HG03378 (cell line): ENCODE measurements at regions not wholly inside any gene's neighbourhood (a gene's known extent, or its start where the extent isn't known, plus 50 kb on each side); places are given as distances from the start of the nearest gene placed in this dataset.

ENCODE experiments used
- ATAC-seq: cut with Tn5 transposase; IDR thresholded peaks from one replicate; pipeline ENCODE4 v1.9.1; 2021; ENCODE audit warnings: mild to moderate bottlenecking, moderate library complexity; ENCODE audit not compliant: unreplicated experiment

GRCh38 chr11:127063241-127063640 lies 62.7 kb upstream of the KIRREL3 start:
- no peak for ATAC-seq

- ATAC-seq = no peak
Observed at GRCh38 chr11:127061947-127062346, 61.4 kb upstream of the KIRREL3 start.

- ATAC-seq = no peak
Observed at GRCh38 chr11:127059750-127060149, 59.2 kb upstream of the KIRREL3 start.

GRCh38 chr11:127059286-127059685 lies 58.7 kb upstream of the KIRREL3 start:
- no peak for ATAC-seq

GRCh38 chr11:127058524-127058923 lies 58.0 kb upstream of the KIRREL3 start:
- ATAC-seq = no peak

GRCh38 chr11:127057126-127057525 lies 56.6 kb upstream of the KIRREL3 start:
- ATAC-seq = no peak

GRCh38 chr11:127056338-127056971 lies 55.9 kb upstream of the KIRREL3 start:
- no peak for ATAC-seq

GRCh38 chr11:127055236-127055635 lies 54.7 kb upstream of the KIRREL3 start:
- no peak for ATAC-seq

- ATAC-seq = no peak
Observed at GRCh38 chr11:127054153-127054552, 53.6 kb upstream of the KIRREL3 start.

GRCh38 chr11:127052404-127052803 lies 51.8 kb upstream of the KIRREL3 start:
- ATAC-seq = no peak
